ENCODE measurements at regions not wholly inside any gene's neighbourhood (a gene's known extent, or its start where the extent isn't known, plus 50 kb on each side); places are given as distances from the start of the nearest gene placed in this dataset.
A peak's percentile ranks its signal among the peaks of the same experiment; 100 is the strongest.

DNA sequence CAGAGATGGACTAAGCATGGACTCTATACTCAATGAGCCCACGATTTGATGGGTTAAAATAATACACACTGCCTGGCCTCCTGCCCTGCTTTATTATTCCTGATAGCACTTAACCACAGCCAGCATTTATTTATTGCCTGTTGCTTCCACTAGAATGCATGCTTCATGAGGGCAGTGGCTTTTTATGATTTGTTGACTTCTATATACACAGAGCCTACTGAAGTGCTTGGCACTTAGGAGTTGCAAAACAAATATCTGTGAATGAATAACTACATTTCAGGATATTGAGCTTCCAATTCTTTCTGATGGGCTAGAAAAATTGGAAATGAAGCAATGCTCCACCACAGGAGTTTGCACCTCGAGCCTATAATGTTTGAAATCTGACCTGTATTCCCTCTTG lies 513.6 kb upstream of the ZMIZ1 start:
- DNase-seq (ENCODE audit: insufficient read length, low spot score) = no peak
- TF ChIP-seq, protein P1, sequence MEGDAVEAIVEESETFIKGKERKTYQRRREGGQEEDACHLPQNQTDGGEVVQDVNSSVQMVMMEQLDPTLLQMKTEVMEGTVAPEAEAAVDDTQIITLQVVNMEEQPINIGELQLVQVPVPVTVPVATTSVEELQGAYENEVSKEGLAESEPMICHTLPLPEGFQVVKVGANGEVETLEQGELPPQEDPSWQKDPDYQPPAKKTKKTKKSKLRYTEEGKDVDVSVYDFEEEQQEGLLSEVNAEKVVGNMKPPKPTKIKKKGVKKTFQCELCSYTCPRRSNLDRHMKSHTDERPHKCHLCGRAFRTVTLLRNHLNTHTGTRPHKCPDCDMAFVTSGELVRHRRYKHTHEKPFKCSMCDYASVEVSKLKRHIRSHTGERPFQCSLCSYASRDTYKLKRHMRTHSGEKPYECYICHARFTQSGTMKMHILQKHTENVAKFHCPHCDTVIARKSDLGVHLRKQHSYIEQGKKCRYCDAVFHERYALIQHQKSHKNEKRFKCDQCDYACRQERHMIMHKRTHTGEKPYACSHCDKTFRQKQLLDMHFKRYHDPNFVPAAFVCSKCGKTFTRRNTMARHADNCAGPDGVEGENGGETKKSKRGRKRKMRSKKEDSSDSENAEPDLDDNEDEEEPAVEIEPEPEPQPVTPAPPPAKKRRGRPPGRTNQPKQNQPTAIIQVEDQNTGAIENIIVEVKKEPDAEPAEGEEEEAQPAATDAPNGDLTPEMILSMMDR (IDR thresholded peaks at IDR 0.05; ENCODE audit: insufficient read depth, missing control alignments) = no peak
- no peak for FAIRE-seq

DNA sequence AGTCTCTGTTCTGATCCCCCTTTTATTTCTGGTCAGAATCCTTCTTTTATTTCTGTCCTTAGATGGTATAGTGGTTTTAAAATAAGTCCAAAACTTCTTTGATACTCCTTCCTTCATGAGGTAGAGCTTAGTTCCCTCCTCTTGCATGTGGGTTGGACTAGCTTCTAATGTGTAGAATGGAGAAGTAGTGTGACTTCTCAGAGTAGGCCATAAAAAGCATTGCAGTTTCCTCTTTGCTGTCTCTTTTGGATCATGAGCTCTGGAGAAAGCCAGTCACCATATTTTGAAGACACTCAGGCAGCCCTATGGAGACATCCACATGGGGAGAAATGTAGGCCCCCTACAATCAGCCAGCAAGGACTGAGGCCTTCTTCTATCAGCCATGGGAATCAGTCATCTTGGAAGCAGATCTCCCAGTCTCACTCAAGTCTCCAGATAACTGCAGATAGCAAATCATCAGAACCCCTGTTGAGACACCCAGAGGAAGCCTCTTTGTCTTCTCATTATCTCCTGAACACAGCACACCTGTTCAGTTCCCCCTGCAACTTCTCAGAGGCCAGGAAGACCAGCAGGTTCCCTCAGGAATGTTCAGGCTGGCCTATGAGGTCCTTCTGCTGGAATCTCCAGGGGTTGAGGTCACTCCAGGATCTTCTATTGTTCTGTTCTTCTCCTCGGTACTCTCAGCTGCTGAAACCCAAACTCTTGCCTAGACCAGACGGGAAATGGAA lies 511.9 kb upstream of the ZMIZ1 start:
- TF ChIP-seq, protein P1 (IDR thresholded peaks at IDR 0.05; ENCODE audit: insufficient read depth, missing control alignments) = no peak
- DNase-seq (ENCODE audit: insufficient read length, low spot score) (no peak), FAIRE-seq (no peak)

DNA sequence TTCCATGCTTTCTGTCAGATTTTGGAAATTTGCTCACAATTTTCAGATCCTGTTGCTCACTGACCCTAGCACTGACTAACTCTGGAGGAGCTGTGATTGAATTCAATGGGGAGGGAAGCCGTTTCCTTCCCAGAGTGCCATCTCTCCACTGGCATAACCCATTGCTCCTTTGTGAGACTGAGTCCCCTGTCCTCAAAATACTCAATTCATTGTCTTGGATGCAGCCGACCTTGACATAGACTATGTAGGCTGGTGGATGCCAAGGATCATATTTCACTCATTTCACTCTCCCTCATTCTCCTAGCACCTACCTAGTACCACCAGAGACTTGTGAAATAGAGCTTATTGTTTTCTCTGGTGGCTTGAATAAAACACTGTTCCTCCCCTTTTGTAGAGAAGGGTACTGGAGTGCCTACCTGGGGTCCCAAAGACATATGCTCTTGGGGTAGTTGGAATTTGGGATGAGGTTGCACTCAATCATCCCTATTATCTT lies 511.3 kb upstream of the ZMIZ1 start:
- TF ChIP-seq, protein P1 (IDR thresholded peaks at IDR 0.05; ENCODE audit: insufficient read depth, missing control alignments) = no peak
- no peak for DNase-seq (ENCODE audit: insufficient read length, low spot score)
- no peak for FAIRE-seq

DNA sequence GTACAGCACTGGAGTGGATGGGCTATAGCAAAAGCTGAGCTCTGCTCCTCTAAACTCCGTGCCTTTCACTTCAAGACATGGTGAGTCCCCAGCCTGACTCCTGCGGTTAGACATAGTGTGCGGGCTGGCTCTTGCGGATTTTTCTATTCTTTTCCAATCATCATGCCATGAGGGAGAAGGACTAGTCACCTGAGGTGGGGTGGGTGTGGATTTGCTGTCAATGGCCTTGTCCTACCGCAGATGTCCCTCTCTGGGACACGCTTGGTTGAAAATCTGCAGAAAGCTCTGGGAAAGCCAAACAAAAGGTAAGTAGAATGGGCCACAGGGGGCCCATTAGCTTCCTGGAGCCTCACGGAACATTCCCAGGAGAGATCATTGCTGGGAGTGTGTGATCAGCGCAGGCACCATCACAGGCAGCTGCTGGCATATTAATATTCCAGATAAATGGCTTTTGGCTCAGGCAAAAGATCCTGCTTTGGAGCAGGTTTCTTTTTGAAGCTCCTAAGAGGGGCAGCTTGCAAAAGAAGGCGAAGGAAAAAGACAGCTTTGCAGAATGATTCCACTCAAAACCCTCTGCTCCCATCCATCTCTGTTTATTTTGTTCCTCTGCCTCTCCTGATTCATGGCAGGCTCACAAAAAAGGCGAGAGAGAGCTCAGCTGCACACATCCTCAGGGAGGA lies 509.0 kb upstream of the ZMIZ1 start:
- TF ChIP-seq, protein P1 (IDR thresholded peaks at IDR 0.05; ENCODE audit: insufficient read depth, missing control alignments) = no peak
- FAIRE-seq = no peak
- no peak for DNase-seq (ENCODE audit: insufficient read length, low spot score)

DNA sequence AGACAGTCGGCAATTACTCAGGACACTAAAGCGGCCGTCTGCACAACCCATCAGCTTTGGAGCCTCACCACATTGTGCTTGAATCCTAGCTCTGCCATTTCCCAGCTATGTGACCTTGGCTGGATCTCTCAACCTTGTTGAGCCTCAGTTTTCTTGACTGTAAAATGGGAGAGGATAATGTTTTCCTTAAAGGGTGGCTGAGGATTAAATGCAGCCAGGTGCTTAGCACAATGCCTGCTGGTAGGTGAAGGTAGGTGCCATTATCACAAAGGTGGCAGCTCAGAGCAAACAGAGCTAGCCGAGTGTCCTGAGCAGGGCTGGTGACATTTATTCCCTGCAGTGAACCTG lies 508.5 kb upstream of the ZMIZ1 start:
- FAIRE-seq = no peak
- TF ChIP-seq, protein P1 (IDR thresholded peaks at IDR 0.05; ENCODE audit: insufficient read depth, missing control alignments) = no peak
- DNase-seq (ENCODE audit: insufficient read length, low spot score) = no peak

DNA sequence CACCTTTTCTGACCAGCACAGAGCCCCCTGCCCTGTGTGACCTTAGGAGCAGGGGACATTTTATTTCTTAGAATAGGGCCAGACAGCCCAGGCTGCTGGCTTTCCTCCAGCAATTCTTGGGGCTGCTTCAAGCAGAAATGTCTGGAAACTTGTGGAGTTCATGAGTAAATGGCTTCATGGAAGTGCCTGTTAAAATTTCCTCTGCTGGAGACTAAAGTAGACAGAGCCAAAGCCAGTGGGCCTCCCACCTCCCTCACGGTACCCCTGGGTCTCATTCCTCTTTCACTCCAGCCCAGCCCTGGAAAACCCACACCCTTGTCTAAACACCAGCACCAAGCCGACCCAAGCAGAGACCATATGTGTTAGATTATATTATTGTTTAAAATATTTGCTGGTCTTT lies 505.5 kb upstream of the ZMIZ1 start:
- TF ChIP-seq, protein P1 (IDR thresholded peaks at IDR 0.05; ENCODE audit: insufficient read depth, missing control alignments) = no peak
- no peak for DNase-seq (ENCODE audit: insufficient read length, low spot score)
- no peak for FAIRE-seq

DNA sequence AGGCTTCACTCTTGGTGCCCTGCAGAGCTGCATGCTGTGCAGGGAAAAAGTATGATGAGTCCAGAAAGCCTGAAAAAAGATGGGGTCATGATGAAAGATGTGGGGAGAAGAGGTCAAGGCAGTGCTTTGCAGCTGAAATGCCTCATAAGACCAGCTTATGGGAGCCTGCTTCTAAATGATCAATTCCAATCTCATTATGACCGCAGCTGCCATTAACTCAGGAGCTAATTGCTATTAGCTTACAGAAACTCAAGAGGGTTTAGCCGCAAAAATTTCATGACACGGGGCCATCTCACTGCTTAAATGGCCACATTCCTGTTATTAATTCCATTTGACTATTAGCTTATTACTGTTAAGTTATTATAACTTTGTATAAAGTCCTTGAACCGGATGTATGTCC lies 502.9 kb upstream of the ZMIZ1 start:
- DNase-seq (ENCODE audit: insufficient read length, low spot score) (peak; percentile 28), FAIRE-seq (peak; percentile 56)
- TF ChIP-seq, protein P1 (IDR thresholded peaks at IDR 0.05; ENCODE audit: insufficient read depth, missing control alignments) = no peak

Data from D721Med (cell line).